ENCODE measurements at regions not wholly inside any gene's neighbourhood (a gene's known extent, or its start where the extent isn't known, plus 50 kb on each side); places are given as distances from the start of the nearest gene placed in this dataset.

DNA sequence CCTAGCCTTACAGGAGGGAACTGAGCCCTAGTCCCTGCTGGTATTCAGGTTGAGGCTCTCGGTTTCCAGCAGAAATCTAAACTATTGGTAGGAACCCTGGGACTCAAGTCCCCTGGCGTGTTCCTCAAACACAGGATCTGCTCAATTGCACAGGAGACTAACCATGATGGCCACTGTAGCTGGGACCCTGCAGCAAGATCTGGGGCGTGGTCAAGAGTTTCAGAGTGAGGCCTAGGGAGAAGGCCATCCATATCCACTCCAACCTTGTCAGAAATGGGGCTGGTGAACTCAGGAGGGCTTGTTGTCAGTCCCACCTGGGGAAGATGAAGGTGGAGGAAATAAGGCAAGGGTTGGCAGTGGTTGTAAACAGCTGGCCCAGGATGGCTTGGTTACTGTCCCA is 49.9 kb upstream of the PAX6 start:
- TF ChIP-seq POLR2A (IDR thresholded peaks at IDR 0.05; ENCODE audit: extremely low read depth, insufficient read length) (no peak), CTCF (IDR thresholded peaks at IDR 0.05; ENCODE audit: low read depth, low read length) (no peak), MYC (IDR thresholded peaks at IDR 0.05; ENCODE audit: low read depth, low read length) (no peak), MAX (IDR thresholded peaks at IDR 0.05; ENCODE audit: low read depth, low read length) (no peak)
- DNase-seq (ENCODE audit: low read depth) = no peak
- no peak overlapping the region for H3K4me3 ChIP-seq (ENCODE audit: low read depth, low read length)

All from NB4 (cell line).